GM21360 (cell line): ENCODE measurements at regions not wholly inside any gene's neighbourhood (a gene's known extent, or its start where the extent isn't known, plus 50 kb on each side); places are given as distances from the start of the nearest gene placed in this dataset.

Source experiments
- ATAC-seq: cut with Tn5 transposase; IDR thresholded peaks from one replicate; pipeline ENCODE4 v1.9.1; 2021; ENCODE audit warnings: mild to moderate bottlenecking, moderate library complexity; ENCODE audit not compliant: unreplicated experiment

GRCh38 chr15:70258369-70259027 is 160.8 kb upstream of the TLE3 start:
- no peak for ATAC-seq

- no peak for ATAC-seq
Observed at GRCh38 chr15:70257573-70258248, 160.0 kb upstream of the TLE3 start.

DNA sequence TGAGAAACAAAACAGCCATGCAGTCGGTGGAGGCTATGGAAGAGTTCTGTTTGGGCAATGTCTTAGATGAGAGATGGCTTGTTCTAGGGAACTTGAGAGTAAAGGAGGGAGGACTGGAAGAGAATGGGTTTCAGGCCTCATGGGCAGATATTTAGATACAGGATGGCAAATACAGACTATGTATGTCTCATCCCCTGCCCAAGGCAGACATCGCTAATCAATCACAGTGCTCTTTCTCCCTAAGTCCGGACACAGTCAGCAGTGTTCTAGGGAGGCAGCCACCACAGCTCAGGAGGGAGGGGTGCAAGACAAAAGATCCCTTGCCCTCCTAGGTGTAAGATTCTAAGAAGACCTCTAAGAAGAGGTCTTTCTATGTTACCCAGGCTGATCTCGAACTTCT is 159.3 kb upstream of the TLE3 start:
- no peak for ATAC-seq

DNA sequence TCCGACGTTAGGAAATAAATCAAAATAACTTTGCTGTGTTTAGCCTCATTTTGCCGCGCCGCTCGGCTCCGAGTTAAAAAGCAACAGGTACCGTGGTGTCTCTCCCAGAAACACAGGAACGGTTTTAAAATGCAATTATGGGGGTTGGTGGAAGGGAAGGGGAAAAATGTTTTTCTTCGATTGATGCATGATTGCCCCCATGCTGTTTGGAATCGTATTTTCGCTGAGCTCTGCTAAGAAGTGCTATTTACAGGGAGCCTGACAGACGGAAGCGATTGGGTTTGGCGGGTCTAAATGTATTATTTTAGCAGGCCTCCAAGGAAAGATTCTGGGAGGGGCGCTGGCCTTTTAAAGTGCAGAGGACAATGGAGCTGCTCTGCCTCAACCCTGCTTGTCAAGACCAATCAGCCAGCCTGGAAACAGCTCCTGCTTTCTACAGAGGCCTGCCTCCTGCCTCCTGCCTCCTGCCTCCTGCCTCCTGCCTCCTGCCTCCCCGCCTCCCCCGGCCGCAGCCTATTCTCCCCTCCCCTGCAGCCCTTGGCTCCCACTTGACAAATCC is 156.7 kb upstream of the TLE3 start:
- no peak for ATAC-seq

DNA sequence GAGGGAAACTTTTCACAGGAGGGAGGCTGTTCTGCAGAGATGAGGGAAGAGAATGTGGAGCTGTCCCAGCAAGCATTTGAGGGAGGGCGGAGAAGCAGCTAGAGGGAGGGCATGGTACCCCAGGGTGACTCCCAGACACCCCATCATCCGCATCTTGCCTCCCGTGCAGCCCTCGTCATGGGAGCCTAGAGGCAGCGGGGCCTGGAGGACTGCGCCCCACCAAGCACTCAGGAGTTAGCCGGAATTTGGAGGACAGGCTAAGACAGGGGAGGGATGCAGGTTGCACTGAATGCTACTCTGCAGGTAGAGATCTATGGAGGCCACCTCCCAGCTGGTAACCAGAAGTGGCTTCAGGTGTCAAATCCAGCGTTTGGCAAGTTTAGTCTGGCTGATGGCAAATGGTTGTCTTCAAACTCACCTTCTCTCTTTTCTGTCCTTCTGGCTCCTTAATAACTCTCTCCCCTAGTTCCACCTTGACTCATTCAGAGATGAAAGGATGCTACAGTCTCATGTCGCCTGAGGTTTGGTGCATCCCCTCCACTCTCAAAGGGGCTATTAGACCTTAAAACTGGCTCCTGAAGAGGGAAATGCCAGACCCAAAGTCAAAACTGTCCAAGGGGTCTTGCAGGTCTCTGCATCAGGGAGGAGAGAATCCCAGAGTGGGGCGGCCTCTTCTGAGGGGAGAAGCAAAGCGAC is 155.9 kb upstream of the TLE3 start:
- ATAC-seq = no peak

DNA sequence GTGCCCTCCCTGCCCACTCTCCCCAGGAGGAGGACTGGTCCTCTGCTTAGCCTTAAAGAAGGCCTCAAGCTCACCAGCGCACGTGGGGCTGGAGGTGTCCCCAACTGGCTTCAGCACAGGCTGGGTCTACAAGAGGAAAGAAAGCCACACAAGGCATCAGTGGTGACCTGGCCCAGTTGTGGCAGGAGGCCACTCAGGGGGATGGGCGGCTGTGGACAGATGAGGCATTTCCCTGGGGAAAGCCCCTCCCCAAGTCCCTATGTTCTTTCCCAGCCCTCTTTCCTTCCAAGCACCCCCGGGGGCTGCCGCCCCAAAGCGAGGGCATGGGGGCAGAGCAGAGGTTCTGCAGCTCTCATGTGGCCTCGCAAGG is 155.2 kb upstream of the TLE3 start:
- ATAC-seq = no peak

DNA sequence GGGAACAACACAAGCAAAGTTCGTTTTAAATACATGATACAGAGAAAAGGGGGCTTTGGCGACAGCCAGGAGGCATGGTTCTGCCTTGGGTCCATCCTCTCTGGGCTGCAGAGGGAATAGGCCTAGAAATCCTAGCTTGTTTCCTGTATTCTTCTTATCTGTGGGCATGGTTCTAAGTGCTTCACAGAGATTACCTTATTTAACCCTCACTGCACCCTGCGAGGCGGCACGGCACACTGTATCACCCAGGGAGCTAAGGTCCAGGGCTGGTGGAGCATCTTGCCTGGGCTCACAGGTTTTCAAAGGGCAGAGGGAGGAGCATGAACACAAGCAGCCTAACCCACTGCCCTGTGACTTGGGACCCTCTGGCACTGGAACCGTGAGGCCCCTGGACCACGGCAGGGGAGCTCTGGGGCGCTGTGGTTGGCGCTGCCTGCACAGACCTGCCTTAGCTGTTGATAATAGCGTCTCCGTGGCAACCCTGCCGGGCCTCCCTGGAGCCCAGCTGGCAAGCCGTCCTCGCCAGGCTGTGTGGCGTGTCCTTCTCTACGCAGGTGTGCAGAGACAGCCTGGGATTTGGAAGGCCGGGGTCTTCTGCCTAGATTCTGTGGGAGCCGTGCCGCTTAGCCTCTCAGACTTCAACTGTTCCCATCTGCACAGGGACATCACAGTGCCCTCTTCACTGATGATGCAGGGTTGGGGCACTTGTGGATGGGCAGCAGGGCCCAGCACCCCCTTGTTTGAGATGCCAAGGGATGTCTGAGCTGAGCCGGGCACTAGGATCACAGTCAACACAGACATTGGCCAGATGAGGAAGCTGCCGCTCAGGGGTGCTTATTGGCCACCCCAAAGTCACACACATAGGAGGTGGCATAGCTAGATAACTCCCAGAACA is 154.6 kb upstream of the TLE3 start:
- no peak for ATAC-seq

- no peak for ATAC-seq
Observed at GRCh38 chr15:70251246-70251990, 153.7 kb upstream of the TLE3 start.

GRCh38 chr15:70250208-70251201 is 152.8 kb upstream of the TLE3 start:
- no peak for ATAC-seq

DNA sequence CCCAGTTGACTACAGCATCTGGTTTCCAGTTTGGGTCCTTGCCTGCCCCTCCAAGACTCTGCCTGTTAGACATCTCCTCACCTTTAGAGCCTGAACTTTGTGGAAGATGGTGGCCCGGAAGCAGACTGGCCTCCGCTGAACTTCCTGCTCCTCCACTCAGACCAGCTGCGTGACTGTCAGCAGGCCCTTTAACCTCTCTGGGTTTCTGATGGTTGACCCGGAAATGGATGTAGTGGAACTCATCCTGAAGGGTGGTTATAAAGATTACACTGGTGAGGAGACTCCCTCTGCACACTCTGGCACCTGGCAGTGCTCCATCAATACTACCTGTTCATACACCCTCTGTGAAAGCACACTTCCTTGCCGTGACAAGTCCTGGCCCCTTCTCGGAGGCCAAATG is 151.9 kb upstream of the TLE3 start:
- no peak for ATAC-seq

DNA sequence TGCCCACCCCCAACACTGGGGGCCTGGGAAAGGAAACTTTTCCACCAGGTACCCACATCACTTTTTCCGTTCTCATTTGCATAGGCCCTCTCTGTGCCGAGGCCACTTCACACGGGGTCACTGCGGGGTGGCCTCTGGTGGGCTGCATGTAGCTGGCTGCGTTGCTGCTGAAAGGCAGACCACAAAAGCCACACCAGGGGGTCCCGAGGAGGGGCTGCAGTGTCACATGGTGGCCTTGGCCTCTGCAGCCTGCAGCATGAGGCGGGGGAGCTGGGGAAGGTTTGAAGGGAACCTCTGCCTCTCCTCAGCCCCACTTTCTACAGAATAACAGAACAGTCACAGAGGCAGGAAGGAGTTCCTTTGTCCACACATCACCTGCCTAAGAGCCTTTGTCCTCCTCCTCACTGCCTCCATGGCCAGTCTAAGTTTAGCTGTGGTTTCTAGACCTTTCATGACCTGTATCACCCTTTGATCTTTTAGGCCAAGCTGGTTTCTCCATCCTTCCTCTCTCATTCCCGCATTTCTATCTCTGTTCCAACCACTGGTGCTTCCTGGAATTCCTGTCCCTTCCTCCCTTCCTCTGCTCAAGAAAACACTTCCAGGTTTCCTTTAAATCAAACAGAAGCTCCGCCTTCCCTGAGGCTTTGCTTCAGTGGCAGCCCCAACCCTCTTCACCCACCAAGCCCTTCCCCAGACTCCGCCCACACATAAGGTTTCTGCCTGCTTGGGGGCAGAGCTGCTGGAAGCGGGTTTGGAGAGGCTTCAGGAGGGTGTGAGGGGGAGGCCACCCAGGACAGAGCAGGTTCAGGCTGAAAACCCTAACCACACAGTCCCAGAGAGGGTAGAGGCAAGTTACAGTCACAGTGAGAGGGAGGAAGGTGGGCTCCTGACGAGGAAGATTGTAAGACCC is 150.7 kb upstream of the TLE3 start:
- no peak for ATAC-seq

- ATAC-seq = no peak
Observed at GRCh38 chr15:70247281-70247680, 149.6 kb upstream of the TLE3 start.

DNA sequence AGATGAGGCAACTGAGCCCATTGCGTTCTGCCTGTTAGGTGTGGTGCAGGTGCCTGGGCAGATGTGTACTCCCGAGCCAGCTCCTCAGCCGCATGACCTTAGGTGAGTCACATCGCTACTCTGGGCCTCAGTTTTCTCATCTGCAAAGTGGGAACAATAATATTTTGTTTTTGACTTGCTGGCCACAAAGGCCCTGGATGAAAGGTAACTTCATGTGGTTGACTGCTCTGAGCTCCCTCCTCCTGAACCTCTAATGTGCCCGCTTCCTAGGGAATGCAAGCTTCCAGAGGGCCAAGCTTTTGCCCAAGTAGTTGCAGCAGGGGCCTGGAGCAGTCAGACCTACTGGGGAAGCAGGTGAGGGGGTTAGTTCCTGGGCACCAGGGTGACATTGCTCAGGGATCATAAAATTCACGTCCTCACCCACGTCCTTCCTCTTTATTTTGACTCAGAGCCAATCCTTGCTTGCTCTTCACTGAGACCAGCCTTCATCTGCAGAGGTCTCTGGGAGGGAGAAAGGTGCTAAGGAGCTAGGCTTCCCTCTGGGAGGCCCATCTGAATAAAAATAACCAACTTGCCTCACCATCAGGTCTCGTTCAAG is 149.0 kb upstream of the TLE3 start:
- no peak for ATAC-seq

DNA sequence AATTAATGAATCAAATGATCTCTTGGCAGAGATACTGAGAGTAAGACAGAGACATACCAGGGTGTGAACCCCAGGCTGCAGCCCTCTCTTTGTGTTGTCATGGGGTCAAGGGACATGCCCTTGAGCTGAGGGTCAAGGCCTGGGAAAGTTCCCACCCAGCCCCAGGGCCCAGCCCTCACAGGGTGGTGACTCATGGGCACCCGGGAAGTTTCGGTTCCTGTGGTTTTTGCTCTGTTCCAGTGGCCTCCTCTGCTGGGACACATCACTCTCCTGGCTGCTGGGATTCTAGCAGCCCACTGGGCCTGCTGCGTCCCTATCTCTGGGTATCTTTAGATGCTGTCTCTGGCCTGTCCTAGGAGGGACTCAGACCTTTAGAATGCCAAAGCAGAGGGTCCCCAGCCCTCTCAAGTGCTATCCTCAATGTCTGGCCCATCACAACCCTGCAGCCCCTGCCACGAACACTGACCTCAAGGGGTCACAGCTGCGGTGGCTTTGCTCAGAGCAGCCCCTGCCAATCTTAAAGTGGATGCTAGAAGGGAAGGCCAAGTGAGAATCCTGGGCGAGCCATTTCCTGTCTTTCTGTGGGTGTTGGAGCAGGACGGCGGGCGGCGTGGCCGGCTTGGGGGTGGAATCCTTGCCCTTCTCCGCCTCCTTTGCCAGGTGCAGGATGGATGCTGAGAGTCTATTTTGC is 148.4 kb upstream of the TLE3 start:
- ATAC-seq = no peak

- ATAC-seq = no peak
Observed at GRCh38 chr15:70244978-70245542, 147.3 kb upstream of the TLE3 start.

DNA sequence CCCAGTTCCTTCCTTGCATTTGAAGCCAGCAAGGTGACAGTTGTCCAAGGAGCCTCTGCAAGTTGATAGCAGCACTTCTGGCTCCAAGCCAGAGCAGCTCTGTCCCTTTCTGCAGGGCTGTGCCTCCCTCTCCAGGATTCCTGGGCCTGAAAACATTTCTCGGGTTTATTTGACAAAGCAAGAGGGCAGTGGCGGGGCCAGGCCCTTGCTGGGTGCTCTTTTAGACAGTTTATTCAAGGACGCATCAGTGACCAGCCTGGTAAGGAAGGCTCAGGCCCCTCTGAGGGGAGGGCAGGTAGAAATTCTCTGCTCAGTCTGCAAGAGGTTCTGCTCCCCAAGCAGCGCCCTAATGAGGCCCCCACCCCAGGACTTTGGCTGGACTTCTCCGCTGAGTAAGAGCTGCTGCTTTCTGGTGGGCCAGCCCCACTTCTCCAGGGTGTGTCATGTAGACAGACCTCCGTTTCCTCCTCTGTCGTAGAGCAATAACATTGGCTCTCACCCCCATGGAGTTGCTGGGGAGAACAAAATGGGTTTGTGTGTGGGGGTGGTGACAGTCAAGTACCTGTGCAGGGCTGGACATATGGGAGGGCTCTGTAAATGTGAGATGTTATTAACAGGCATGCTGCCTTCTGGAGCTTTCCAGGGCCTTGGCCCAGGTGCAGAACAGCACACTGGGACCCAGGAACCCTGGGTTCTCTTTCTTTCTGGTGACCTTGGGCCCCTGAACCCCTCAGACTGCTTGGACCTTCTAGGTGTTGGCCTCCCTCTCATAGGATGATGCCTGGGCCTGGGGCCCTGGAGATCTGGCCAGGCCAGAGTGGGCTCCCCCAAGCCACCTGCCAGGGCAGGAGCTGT is 146.2 kb upstream of the TLE3 start:
- no peak for ATAC-seq
